Activated CD4-positive, alpha-beta memory T cell treated with anti-CD3 and anti-CD28 coated beads, Interleukin-2, amount 10 ng/mL, durations not matched to agents 7 days and 5 days (primary cell): ENCODE measurements at regions not wholly inside any gene's neighbourhood (a gene's known extent, or its start where the extent isn't known, plus 50 kb on each side); places are given as distances from the start of the nearest gene placed in this dataset.

Experiments used
- CTCF ChIA-PET: fragments of 350-600 bp; sonication (Branson Sonifier 250); formaldehyde crosslinking; loops from one replicate; lab custom pipeline; 2021; ENCODE audit warnings: antibody characterized with exemption, inconsistent platforms; lab: Charles Lee
- POLR2A ChIA-PET: fragments of 350-600 bp; sonication (Branson Sonifier 250); formaldehyde crosslinking; loops from one replicate; lab custom pipeline; 2021; ENCODE audit warnings: antibody characterized with exemption; lab: Charles Lee
- DNase-seq: peaks from one replicate; pipeline ENCODE4 v3.0.0-alpha.2; 2020
- H3K27ac Mint-ChIP-seq: one replicate; pipeline ENCODE4 v1.8.0; 2021; ENCODE audit warnings: mild to moderate bottlenecking, mixed read lengths
- H3K27me3 Mint-ChIP-seq: one replicate; pipeline ENCODE4 v1.8.0; 2021; ENCODE audit warnings: mixed read lengths
- H3K36me3 Mint-ChIP-seq: one replicate; pipeline ENCODE4 v1.8.0; 2021; ENCODE audit warnings: low read depth, mixed read lengths
- H3K4me1 Mint-ChIP-seq: one replicate; pipeline ENCODE4 v1.8.0; 2021; ENCODE audit warnings: mixed read lengths
- H3K4me3 Mint-ChIP-seq: one replicate; pipeline ENCODE4 v1.8.0; 2021; ENCODE audit warnings: mild to moderate bottlenecking, mixed read lengths
- H3K9me3 Mint-ChIP-seq: one replicate; pipeline ENCODE4 v1.8.0; 2021; ENCODE audit warnings: mixed read lengths

- H3K9me3 Mint-ChIP-seq, result no peaks in the 10 kb centered on the region
- DNase-seq, result no peak
- H3K4me1 Mint-ChIP-seq, result no peaks in the 10 kb centered on the region
- ChIA-PET POLR2A (no interaction called here), CTCF (interaction anchor here (0.6 kb wide), 1 partner anchor 507 kb away, joined by 4 read pairs; no protein-coding TSS in a partner anchor)
- H3K27ac Mint-ChIP-seq, result no peak overlapping the region
- no peaks in the 10 kb centered on the region for H3K36me3 Mint-ChIP-seq
- peaks cover 37% of the 10 kb centered on the region for H3K27me3 Mint-ChIP-seq
- H3K4me3 Mint-ChIP-seq, result no peak overlapping the region
Measured at GRCh38 chr1:212531796-212532195, 76.8 kb upstream of the ATF3 start.

- ChIA-PET POLR2A (no interaction called here), CTCF (no interaction called here)
- H3K36me3 Mint-ChIP-seq, result no peaks in the 10 kb centered on the region
- no peak for DNase-seq
- H3K4me3 Mint-ChIP-seq, result no peak overlapping the region
- no peak overlapping the region for H3K27ac Mint-ChIP-seq
- no peaks in the 10 kb centered on the region for H3K9me3 Mint-ChIP-seq
- H3K27me3 Mint-ChIP-seq, result peaks cover 37% of the 10 kb centered on the region
- no peaks in the 10 kb centered on the region for H3K4me1 Mint-ChIP-seq
Measured at GRCh38 chr1:212532469-212533147, 76.0 kb upstream of the ATF3 start.

- POLR2A ChIA-PET, result no interaction called here
- no peaks in the 10 kb centered on the region for H3K4me1 Mint-ChIP-seq
- H3K36me3 Mint-ChIP-seq, result no peaks in the 10 kb centered on the region
- H3K27ac Mint-ChIP-seq, result no peak overlapping the region
- DNase-seq, result no peak
- CTCF ChIA-PET, result no interaction called here
- H3K9me3 Mint-ChIP-seq, result peaks cover 2% of the 10 kb centered on the region
- H3K4me3 Mint-ChIP-seq, result no peak overlapping the region
- H3K27me3 Mint-ChIP-seq, result peaks cover 37% of the 10 kb centered on the region
Measured at GRCh38 chr1:212533148-212533517, 75.4 kb upstream of the ATF3 start.

GRCh38 chr1:212536586-212536985 lies 72.0 kb upstream of the ATF3 start:
- Mint-ChIP-seq H3K4me1 (no peaks in the 10 kb centered on the region), H3K27me3 (peaks cover 17% of the 10 kb centered on the region), H3K36me3 (no peaks in the 10 kb centered on the region), H3K27ac (no peak overlapping the region), H3K4me3 (no peak overlapping the region), H3K9me3 (peaks cover 2% of the 10 kb centered on the region)
- CTCF ChIA-PET, result no interaction called here
- POLR2A ChIA-PET, result no interaction called here
- DNase-seq, result no peak

- Mint-ChIP-seq H3K4me1 (no peaks in the 10 kb centered on the region), H3K36me3 (no peaks in the 10 kb centered on the region), H3K27ac (no peak overlapping the region), H3K4me3 (no peak overlapping the region), H3K9me3 (peaks cover 2% of the 10 kb centered on the region), H3K27me3 (peaks cover 14% of the 10 kb centered on the region)
- POLR2A ChIA-PET, result no interaction called here
- CTCF ChIA-PET, result interaction anchor here (0.6 to 1.6 kb wide), 3 partner anchors 60 to 127 kb away, joined by 3 to 9 read pairs (median 4); no protein-coding TSS in a partner anchor
- no peak for DNase-seq
Measured at GRCh38 chr1:212537610-212538009, 71.0 kb upstream of the ATF3 start.

- no peak for DNase-seq
- Mint-ChIP-seq H3K36me3 (no peaks in the 10 kb centered on the region), H3K9me3 (peaks cover 2% of the 10 kb centered on the region), H3K4me1 (no peaks in the 10 kb centered on the region), H3K4me3 (no peak overlapping the region), H3K27ac (no peak overlapping the region), H3K27me3 (peaks cover 16% of the 10 kb centered on the region)
- CTCF ChIA-PET, result interaction anchor here (1.0 to 1.5 kb wide), 2 partner anchors 62 to 84 kb away, joined by 3 to 4 read pairs; no protein-coding TSS in a partner anchor
- POLR2A ChIA-PET, result interaction anchor here (1.0 kb wide), 1 partner anchor 69 kb away, joined by 3 read pairs; the partner anchor contains the start of gene ATF3
Measured at GRCh38 chr1:212539737-212540430, 68.7 kb upstream of the ATF3 start.

GRCh38 chr1:212542761-212543187 lies 65.8 kb upstream of the ATF3 start:
- Mint-ChIP-seq H3K9me3 (peaks cover 2% of the 10 kb centered on the region), H3K27me3 (peaks cover 24% of the 10 kb centered on the region), H3K36me3 (no peaks in the 10 kb centered on the region), H3K27ac (no peak overlapping the region), H3K4me3 (no peak overlapping the region), H3K4me1 (no peaks in the 10 kb centered on the region)
- no peak for DNase-seq
- ChIA-PET POLR2A (no interaction called here), CTCF (no interaction called here)

GRCh38 chr1:212544110-212544509 lies 64.5 kb upstream of the ATF3 start:
- no peaks in the 10 kb centered on the region for H3K9me3 Mint-ChIP-seq
- H3K4me1 Mint-ChIP-seq, result no peaks in the 10 kb centered on the region
- H3K27me3 Mint-ChIP-seq, result peaks cover 27% of the 10 kb centered on the region
- DNase-seq, result no peak
- ChIA-PET POLR2A (interaction anchor here (1.1 kb wide), 1 partner anchor 15 kb away, joined by 3 read pairs; no protein-coding TSS in a partner anchor), CTCF (interaction anchor here (1.0 kb wide), 1 partner anchor 88 kb away, joined by 4 read pairs; no protein-coding TSS in a partner anchor)
- no peaks in the 10 kb centered on the region for H3K36me3 Mint-ChIP-seq
- H3K27ac Mint-ChIP-seq, result no peak overlapping the region
- H3K4me3 Mint-ChIP-seq, result no peak overlapping the region

- ChIA-PET CTCF (interaction anchor here (0.9 kb wide), 1 partner anchor 90 kb away, joined by 3 read pairs; no protein-coding TSS in a partner anchor), POLR2A (interaction anchor here (1.0 kb wide), 1 partner anchor 13 kb away, joined by 3 read pairs; no protein-coding TSS in a partner anchor)
- no peak overlapping the region for H3K27ac Mint-ChIP-seq
Measured at GRCh38 chr1:212545941-212546635, 62.5 kb upstream of the ATF3 start.

GRCh38 chr1:212549503-212550017 lies 59.0 kb upstream of the ATF3 start:
- DNase-seq, result no peak
- POLR2A ChIA-PET, result no interaction called here
- Mint-ChIP-seq H3K9me3 (no peaks in the 10 kb centered on the region), H3K27me3 (peaks cover 51% of the 10 kb centered on the region), H3K27ac (no peak overlapping the region), H3K4me3 (no peak overlapping the region), H3K4me1 (no peaks in the 10 kb centered on the region), H3K36me3 (no peaks in the 10 kb centered on the region)
- CTCF ChIA-PET, result no interaction called here

More at GRCh38 chr1:212545941-212546635, 62.5 kb upstream of the ATF3 start:
- no peaks in the 10 kb centered on the region for H3K4me1 Mint-ChIP-seq
- peaks cover 37% of the 10 kb centered on the region for H3K27me3 Mint-ChIP-seq
- H3K4me3 Mint-ChIP-seq, result no peak overlapping the region
- no peaks in the 10 kb centered on the region for H3K9me3 Mint-ChIP-seq
- DNase-seq, result no peak
- H3K36me3 Mint-ChIP-seq, result no peaks in the 10 kb centered on the region

GRCh38 chr1:212551929-212552328 lies 56.6 kb upstream of the ATF3 start:
- Mint-ChIP-seq H3K36me3 (no peaks in the 10 kb centered on the region), H3K4me1 (no peaks in the 10 kb centered on the region), H3K9me3 (peaks cover 2% of the 10 kb centered on the region), H3K4me3 (no peak overlapping the region), H3K27ac (no peak overlapping the region), H3K27me3 (peaks cover 53% of the 10 kb centered on the region)
- DNase-seq, result no peak
- POLR2A ChIA-PET, result interaction anchor here (1.0 kb wide), 1 partner anchor 240 kb away, joined by 3 read pairs; the partner anchor contains the start of genes NSL1 and TATDN3
- CTCF ChIA-PET, result interaction anchor here (1.0 kb wide), 1 partner anchor 46 kb away, joined by 3 read pairs; no protein-coding TSS in a partner anchor

GRCh38 chr1:212553676-212554075 lies 54.9 kb upstream of the ATF3 start:
- no peak overlapping the region for H3K4me3 Mint-ChIP-seq
- DNase-seq, result no peak

More at GRCh38 chr1:212553676-212554075, 54.9 kb upstream of the ATF3 start:
- Mint-ChIP-seq H3K9me3 (peaks cover 2% of the 10 kb centered on the region), H3K4me1 (peaks cover 5% of the 10 kb centered on the region), H3K27ac (no peak overlapping the region), H3K27me3 (peaks cover 64% of the 10 kb centered on the region), H3K36me3 (peaks cover 4% of the 10 kb centered on the region)
- POLR2A ChIA-PET, result no interaction called here
- CTCF ChIA-PET, result interaction anchor here (3.2 kb wide), 1 partner anchor 97 kb away, joined by 15 read pairs; no protein-coding TSS in a partner anchor
